ENCODE measurements at regions not wholly inside any gene's neighbourhood (a gene's known extent, or its start where the extent isn't known, plus 50 kb on each side); places are given as distances from the start of the nearest gene placed in this dataset.
"Not testable (repeated sequence)": the region's sequence is repeated elsewhere in the genome, so short reads cannot be mapped to it uniquely, and the experiment has no call there.

DNA sequence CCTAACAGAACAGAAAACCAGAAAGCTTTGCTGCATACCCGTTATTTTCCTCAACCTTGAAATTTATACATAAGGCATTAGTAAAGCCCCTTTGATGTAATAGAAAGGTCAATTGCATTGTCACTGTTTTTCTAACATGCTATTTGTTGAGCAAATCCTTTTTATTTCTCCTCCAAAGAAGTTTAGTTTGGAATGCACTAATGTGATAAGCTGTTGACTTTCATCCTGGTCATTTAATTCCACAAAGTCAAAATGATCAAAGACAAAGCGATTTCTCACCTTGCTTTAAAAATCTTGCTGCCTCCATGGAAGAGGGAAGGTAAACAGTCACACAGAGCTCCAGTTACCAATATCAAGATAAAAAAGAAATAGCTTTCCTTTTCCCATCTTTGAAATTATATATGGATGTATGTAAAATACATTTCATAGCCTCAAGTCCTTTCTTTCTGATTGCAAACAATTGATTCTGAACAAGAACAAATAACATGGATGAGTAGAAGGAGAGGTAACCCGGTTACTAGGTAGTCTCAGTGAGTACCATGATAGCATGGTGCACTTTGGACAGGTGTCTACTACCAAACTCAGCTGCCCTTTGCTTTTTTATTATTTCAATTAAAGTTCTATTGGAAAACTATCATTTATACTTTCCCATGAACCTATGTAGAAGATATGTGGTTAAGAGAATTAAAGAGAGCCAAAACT lies 452.7 kb downstream of the STK39 start:
- no peak overlapping the region for H3K9ac ChIP-seq (ENCODE audit: low read length)
- H3K4me3 ChIP-seq (ENCODE audit: low read depth, low read length), result no peak overlapping the region
- H3K9me3 ChIP-seq (ENCODE audit: control insufficient read depth, insufficient read depth, low read depth, low read length), result no peaks in the 10 kb centered on the region
- H3K27ac ChIP-seq (ENCODE audit: low read depth, low read length), result no peak overlapping the region
- no peaks in the 10 kb centered on the region for H3K27me3 ChIP-seq (ENCODE audit: control insufficient read depth, insufficient read depth, low read length)
- H3K36me3 ChIP-seq (ENCODE audit: control insufficient read depth, insufficient read depth, low read length), result no peaks in the 10 kb centered on the region
- H3K4me1 ChIP-seq (ENCODE audit: control insufficient read depth, insufficient read depth, low read length), result peaks cover 28% of the 10 kb centered on the region

DNA sequence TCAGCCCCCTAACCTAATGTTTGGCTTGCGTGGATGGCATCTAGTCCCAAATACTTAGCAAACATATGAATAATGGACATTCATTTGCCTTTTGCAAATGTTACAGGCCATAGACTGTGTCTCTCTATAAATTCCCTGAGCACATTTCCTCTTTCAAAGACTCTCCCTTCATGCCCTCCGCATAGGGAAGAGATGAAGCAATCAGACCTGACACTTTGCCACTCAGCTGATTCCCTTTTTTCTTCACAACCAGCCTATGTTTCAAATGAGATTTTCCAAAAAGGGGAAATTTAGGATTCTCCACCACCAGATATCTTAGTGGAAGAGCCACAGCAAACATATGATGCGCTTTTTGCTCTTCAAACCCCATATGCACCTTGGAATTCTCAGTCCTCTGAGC lies 453.7 kb downstream of the STK39 start:
- Histone ChIP-seq H3K27ac (ENCODE audit: low read depth, low read length) (no peak overlapping the region), H3K4me3 (ENCODE audit: low read depth, low read length) (no peak overlapping the region), H3K9ac (ENCODE audit: low read length) (no peak overlapping the region), H3K4me1 (ENCODE audit: control insufficient read depth, insufficient read depth, low read length) (peaks cover 28% of the 10 kb centered on the region), H3K27me3 (ENCODE audit: control insufficient read depth, insufficient read depth, low read length) (no peaks in the 10 kb centered on the region), H3K36me3 (ENCODE audit: control insufficient read depth, insufficient read depth, low read length) (no peaks in the 10 kb centered on the region), H3K9me3 (ENCODE audit: control insufficient read depth, insufficient read depth, low read depth, low read length) (no peaks in the 10 kb centered on the region)

GRCh38 chr2:167792126-167792525 lies 455.3 kb downstream of the STK39 start:
- no peaks in the 10 kb centered on the region for H3K36me3 ChIP-seq (ENCODE audit: control insufficient read depth, insufficient read depth, low read length)
- no peaks in the 10 kb centered on the region for H3K27me3 ChIP-seq (ENCODE audit: control insufficient read depth, insufficient read depth, low read length)
- no peak overlapping the region for H3K4me3 ChIP-seq (ENCODE audit: low read depth, low read length)
- H3K27ac ChIP-seq (ENCODE audit: low read depth, low read length), result peak overlapping the region; percentile 68
- H3K9me3 ChIP-seq (ENCODE audit: control insufficient read depth, insufficient read depth, low read depth, low read length), result no peaks in the 10 kb centered on the region
- peaks cover 28% of the 10 kb centered on the region for H3K4me1 ChIP-seq (ENCODE audit: control insufficient read depth, insufficient read depth, low read length)
- no peak overlapping the region for H3K9ac ChIP-seq (ENCODE audit: low read length)

- H3K27ac ChIP-seq (ENCODE audit: low read depth, low read length), result peak overlapping the region; percentile 68
- H3K9me3 ChIP-seq (ENCODE audit: control insufficient read depth, insufficient read depth, low read depth, low read length), result no peaks in the 10 kb centered on the region
- H3K4me1 ChIP-seq (ENCODE audit: control insufficient read depth, insufficient read depth, low read length), result peaks cover 39% of the 10 kb centered on the region
- H3K9ac ChIP-seq (ENCODE audit: low read length), result no peak overlapping the region
- H3K4me3 ChIP-seq (ENCODE audit: low read depth, low read length), result no peak overlapping the region
- H3K36me3 ChIP-seq (ENCODE audit: control insufficient read depth, insufficient read depth, low read length), result no peaks in the 10 kb centered on the region
- no peaks in the 10 kb centered on the region for H3K27me3 ChIP-seq (ENCODE audit: control insufficient read depth, insufficient read depth, low read length)
Measured at GRCh38 chr2:167790781-167791450, 456.5 kb downstream of the STK39 start.

DNA sequence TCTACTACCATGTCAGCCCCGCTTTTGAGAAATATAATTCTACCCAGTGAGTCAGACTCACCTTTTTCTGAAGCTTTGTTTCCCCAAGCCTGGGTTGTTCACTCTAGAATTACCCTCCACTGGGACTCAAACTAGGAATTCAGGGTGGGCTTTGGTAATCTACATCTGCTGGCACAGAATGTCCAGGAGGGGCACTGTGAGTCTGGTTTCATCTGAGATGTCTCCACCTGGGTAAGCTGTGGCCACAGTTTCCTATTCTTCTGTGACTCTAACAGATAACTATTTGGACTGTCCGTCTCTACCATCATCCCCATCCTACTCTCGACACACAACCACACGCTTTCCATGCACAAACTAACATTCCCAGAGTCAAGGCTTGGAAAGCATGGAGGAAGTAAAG lies 457.2 kb downstream of the STK39 start:
- Histone ChIP-seq H3K4me1 (ENCODE audit: control insufficient read depth, insufficient read depth, low read length) (peaks cover 46% of the 10 kb centered on the region), H3K9ac (ENCODE audit: low read length) (no peak overlapping the region), H3K27me3 (ENCODE audit: control insufficient read depth, insufficient read depth, low read length) (no peaks in the 10 kb centered on the region), H3K36me3 (ENCODE audit: control insufficient read depth, insufficient read depth, low read length) (no peaks in the 10 kb centered on the region), H3K4me3 (ENCODE audit: low read depth, low read length) (no peak overlapping the region), H3K9me3 (ENCODE audit: control insufficient read depth, insufficient read depth, low read depth, low read length) (no peaks in the 10 kb centered on the region), H3K27ac (ENCODE audit: low read depth, low read length) (no peak overlapping the region)

- Histone ChIP-seq H3K27me3 (ENCODE audit: control insufficient read depth, insufficient read depth, low read length) (no peaks in the 10 kb centered on the region), H3K36me3 (ENCODE audit: control insufficient read depth, insufficient read depth, low read length) (no peaks in the 10 kb centered on the region), H3K9me3 (ENCODE audit: control insufficient read depth, insufficient read depth, low read depth, low read length) (no peaks in the 10 kb centered on the region), H3K4me1 (ENCODE audit: control insufficient read depth, insufficient read depth, low read length) (peaks cover 46% of the 10 kb centered on the region), H3K9ac (ENCODE audit: low read length) (no peak overlapping the region), H3K27ac (ENCODE audit: low read depth, low read length) (no peak overlapping the region), H3K4me3 (ENCODE audit: low read depth, low read length) (no peak overlapping the region)
Measured at GRCh38 chr2:167787562-167787961, 459.8 kb downstream of the STK39 start.

- H3K4me1 ChIP-seq (ENCODE audit: control insufficient read depth, insufficient read depth, low read length), result peaks cover 41% of the 10 kb centered on the region
- no peaks in the 10 kb centered on the region for H3K36me3 ChIP-seq (ENCODE audit: control insufficient read depth, insufficient read depth, low read length)
- no peak overlapping the region for H3K4me3 ChIP-seq (ENCODE audit: low read depth, low read length)
- H3K27me3 ChIP-seq (ENCODE audit: control insufficient read depth, insufficient read depth, low read length), result no peaks in the 10 kb centered on the region
- H3K9me3 ChIP-seq (ENCODE audit: control insufficient read depth, insufficient read depth, low read depth, low read length), result no peaks in the 10 kb centered on the region
- H3K9ac ChIP-seq (ENCODE audit: low read length), result no peak overlapping the region
- no peak overlapping the region for H3K27ac ChIP-seq (ENCODE audit: low read depth, low read length)
Measured at GRCh38 chr2:167787021-167787420, 460.4 kb downstream of the STK39 start.

DNA sequence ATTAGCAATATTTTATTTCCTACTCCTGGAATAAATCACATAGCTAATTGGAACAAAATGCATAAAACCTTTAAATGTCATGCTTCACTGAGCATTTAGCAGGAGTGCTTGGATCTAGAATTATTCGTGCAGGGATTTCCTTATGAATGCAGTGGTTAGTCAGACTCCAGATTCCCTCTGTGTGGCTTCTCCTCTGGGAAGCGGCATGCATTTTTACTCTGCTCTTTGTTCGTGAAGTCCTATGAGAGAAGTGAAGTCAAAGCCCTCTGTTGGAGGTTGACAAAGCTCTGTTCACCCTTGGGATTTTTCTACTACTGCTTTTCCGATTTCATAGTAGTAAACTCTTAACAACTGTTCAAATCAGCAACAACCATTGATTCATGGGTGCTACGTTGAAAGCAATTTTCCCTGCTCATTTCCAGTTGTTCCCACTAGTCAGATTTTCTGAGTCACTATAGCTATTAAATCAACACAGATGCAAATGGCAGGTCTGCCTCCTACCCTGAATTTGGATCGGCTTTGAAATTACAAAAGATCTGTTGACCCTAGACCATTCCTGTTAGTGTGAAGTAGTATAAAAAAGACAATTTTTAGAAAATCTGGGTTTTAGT lies 461.7 kb downstream of the STK39 start:
- Histone ChIP-seq H3K27me3 (ENCODE audit: control insufficient read depth, insufficient read depth, low read length) (no peaks in the 10 kb centered on the region), H3K27ac (ENCODE audit: low read depth, low read length) (0 out of 2 replicates have a peak overlapping the region, but pooled peaks have one; percentile 10), H3K4me3 (ENCODE audit: low read depth, low read length) (no peak overlapping the region), H3K4me1 (ENCODE audit: control insufficient read depth, insufficient read depth, low read length) (peaks cover 36% of the 10 kb centered on the region), H3K36me3 (ENCODE audit: control insufficient read depth, insufficient read depth, low read length) (no peaks in the 10 kb centered on the region), H3K9me3 (ENCODE audit: control insufficient read depth, insufficient read depth, low read depth, low read length) (no peaks in the 10 kb centered on the region), H3K9ac (ENCODE audit: low read length) (no peak overlapping the region)

DNA sequence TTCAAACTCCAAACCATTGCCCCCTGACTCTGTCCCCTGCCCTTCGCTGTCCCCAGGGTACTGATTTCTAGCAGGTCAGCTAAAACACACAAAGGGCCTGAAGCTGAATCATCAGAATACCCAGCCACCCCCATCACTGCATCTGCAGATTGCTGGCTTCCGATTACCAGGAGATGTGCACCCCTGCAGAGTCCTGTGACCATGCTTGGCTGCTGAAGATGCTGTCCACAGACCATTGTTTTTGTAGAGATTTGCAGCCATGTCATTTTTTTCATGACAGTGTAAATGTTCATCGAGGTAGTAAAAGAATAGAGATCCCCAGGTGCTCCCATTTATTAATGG lies 463.3 kb downstream of the STK39 start:
- Histone ChIP-seq H3K27me3 (ENCODE audit: control insufficient read depth, insufficient read depth, low read length) (no peaks in the 10 kb centered on the region), H3K9me3 (ENCODE audit: control insufficient read depth, insufficient read depth, low read depth, low read length) (no peaks in the 10 kb centered on the region), H3K4me1 (ENCODE audit: control insufficient read depth, insufficient read depth, low read length) (peaks cover 36% of the 10 kb centered on the region), H3K4me3 (ENCODE audit: low read depth, low read length) (no peak overlapping the region), H3K27ac (ENCODE audit: low read depth, low read length) (no peak overlapping the region), H3K9ac (ENCODE audit: low read length) (no peak overlapping the region), H3K36me3 (ENCODE audit: control insufficient read depth, insufficient read depth, low read length) (no peaks in the 10 kb centered on the region)

- H3K4me3 ChIP-seq (ENCODE audit: low read depth, low read length), result no peak overlapping the region
- H3K36me3 ChIP-seq (ENCODE audit: control insufficient read depth, insufficient read depth, low read length), result no peaks in the 10 kb centered on the region
- no peaks in the 10 kb centered on the region for H3K27me3 ChIP-seq (ENCODE audit: control insufficient read depth, insufficient read depth, low read length)
- H3K9ac ChIP-seq (ENCODE audit: low read length), result no peak overlapping the region
- peaks cover 36% of the 10 kb centered on the region for H3K4me1 ChIP-seq (ENCODE audit: control insufficient read depth, insufficient read depth, low read length)
- no peaks in the 10 kb centered on the region for H3K9me3 ChIP-seq (ENCODE audit: control insufficient read depth, insufficient read depth, low read depth, low read length)
- H3K27ac ChIP-seq (ENCODE audit: low read depth, low read length), result no peak overlapping the region
Measured at GRCh38 chr2:167783261-167784083, 463.9 kb downstream of the STK39 start.

- not testable (repeated sequence) for H3K27ac ChIP-seq (ENCODE audit: low read depth, low read length); H3K27me3 ChIP-seq (ENCODE audit: control insufficient read depth, insufficient read depth, low read length)
Measured at GRCh38 chr2:167781629-167782028, 465.8 kb downstream of the STK39 start.

More at GRCh38 chr2:167781629-167782028, 465.8 kb downstream of the STK39 start:
- H3K9me3 ChIP-seq (ENCODE audit: control insufficient read depth, insufficient read depth, low read depth, low read length); H3K4me3 ChIP-seq (ENCODE audit: low read depth, low read length); H3K36me3 ChIP-seq (ENCODE audit: control insufficient read depth, insufficient read depth, low read length); H3K9ac ChIP-seq (ENCODE audit: low read length): not testable (repeated sequence)
- H3K4me1 ChIP-seq (ENCODE audit: control insufficient read depth, insufficient read depth, low read length), result peaks cover 32% of the 10 kb centered on the region
